ENCODE measurements at regions not wholly inside any gene's neighbourhood (a gene's known extent, or its start where the extent isn't known, plus 50 kb on each side); places are given as distances from the start of the nearest gene placed in this dataset.

GRCh38 chr2:234595829-234596228 lies 98.9 kb upstream of the ARL4C start:
- DNase-seq (ENCODE audit: low read depth, low spot score): no peak
- H4K20me1 ChIP-seq (ENCODE audit: control insufficient read depth, insufficient read depth): no peaks in the 10 kb centered on the region
- no peak for FAIRE-seq
- ChIA-PET CTCF (no interaction called here), RAD21 (ENCODE audit: unreplicated experiment) (no interaction called here), POLR2A (no interaction called here), SMC1A (ENCODE audit: uncharacterized antibody, unreplicated experiment) (no interaction called here)
- 28% methylated on average over 3 of the region's 3 CpGs for WGBS (ENCODE audit: insufficient coverage, insufficient replicate concordance, low lambda C conversion rate, missing lambda C conversion rate)
- no peaks in the 10 kb centered on the region for H3K27me3 ChIP-seq (replicated peaks in 1 of 2; ENCODE audit: control insufficient read depth in 2 of 2, insufficient read depth in 2 of 2, low read length in 1 of 2)
- ATAC-seq: no peak
- in situ Hi-C loops (cut with MboI): no loop called here
- H3K4me1 ChIP-seq (ENCODE audit: control insufficient read depth, insufficient read depth, low read length): no peaks in the 10 kb centered on the region
- no peak overlapping the region for H3K9ac ChIP-seq (ENCODE audit: control insufficient read depth, insufficient read depth, low read length)
- H3K4me2 ChIP-seq (ENCODE audit: control insufficient read depth, insufficient read depth): no peak overlapping the region
- no peaks in the 10 kb centered on the region for H3K36me3 ChIP-seq (ENCODE audit: control insufficient read depth in 2 of 2, insufficient read depth in 2 of 2, low read length in 1 of 2)
- intact Hi-C loops (cut with micrococcal nuclease; ENCODE audit: unreplicated experiment): no loop called here
- no peak overlapping the region for H3K27ac ChIP-seq (ENCODE audit: control insufficient read depth, insufficient read depth)
- no TSS peak for BruUV-seq (replicated peaks)
- TF ChIP-seq POU2F2 (IDR thresholded peaks at IDR 0.05; ENCODE audit: borderline replicate concordance, low read depth, low read length) (no peak), ZNF24 (IDR thresholded peaks at IDR 0.05) (no peak), TCF3 (IDR thresholded peaks at IDR 0.05; ENCODE audit: borderline replicate concordance, insufficient read depth, low read depth, low read length) (no peak), ZBED1 (IDR thresholded peaks at IDR 0.05; ENCODE audit: borderline replicate concordance) (no peak), POLR2A (IDR thresholded peaks at IDR 0.05; ENCODE audit: low read depth, low read length) (no peak), KDM1A (IDR thresholded peaks at IDR 0.05; ENCODE audit: borderline replicate concordance) (no peak), FOS (IDR thresholded peaks at IDR 0.05; ENCODE audit: borderline replicate concordance, extremely low read depth, insufficient read length) (no peak), ZBTB11 (CRISPR knock-in tag; IDR thresholded peaks at IDR 0.05) (no peak), SMAD1 (IDR thresholded peaks at IDR 0.05; ENCODE audit: low read depth, partially characterized antibody) (no peak), ESRRA (IDR thresholded peaks at IDR 0.05; ENCODE audit: low read length) (no peak), IRF5 (IDR thresholded peaks at IDR 0.05; ENCODE audit: borderline replicate concordance) (no peak)
- no peaks in the 10 kb centered on the region for H3K79me2 ChIP-seq (ENCODE audit: control insufficient read depth, insufficient read depth, low read length)
- no peak overlapping the region for H2AFZ ChIP-seq (ENCODE audit: control insufficient read depth, low read depth, low read length)
- H3K4me3 ChIP-seq: no peak overlapping the region
- H3K9me3 ChIP-seq (replicated peaks; ENCODE audit: control insufficient read depth, insufficient read depth, low read length): no peaks in the 10 kb centered on the region
